Tibial artery (tissue), 4 donors: ENCODE measurements at regions not wholly inside any gene's neighbourhood (a gene's known extent, or its start where the extent isn't known, plus 50 kb on each side); places are given as distances from the start of the nearest gene placed in this dataset.

Experiments
- DNase-seq, 2 donors: peaks; one replicate each; pipeline ENCODE4 v3.0.0-alpha.2; 2019
- H3K27ac ChIP-seq, 2 donors: fragments of 200-600 bp; sonication (generic) in 1 of 2; 1 replicate in 1 of 2; 2 replicates in 1 of 2; pipeline ENCODE4 v1.5.1; 2018 to 2019; ENCODE audit warnings: mild to moderate bottlenecking in 1 of 2
- H3K27me3 ChIP-seq, 2 donors: fragments of 200-600 bp; sonication (generic) in 1 of 2; one replicate each; pipeline versions ENCODE4 v1.5.1 to v1.6.0; 2016 to 2019
- H3K36me3 ChIP-seq, 3 donors: fragments of 200-600 bp; sonication (generic) in 2 of 3; one replicate each; pipeline ENCODE4 v1.5.1; 2016 to 2019; ENCODE audit warnings: mild to moderate bottlenecking in 2 of 3
- H3K4me1 ChIP-seq, 4 donors: fragments of 200-600 bp; sonication (generic) in 2 of 4; 1 replicate in 3 of 4; 2 replicates in 1 of 4; pipeline ENCODE4 v1.5.1; 2016 to 2019
- H3K4me3 ChIP-seq, 2 donors: fragments of 200-600 bp; sonication (generic) in 1 of 2; 1 replicate in 1 of 2; 2 replicates in 1 of 2; pipeline ENCODE4 v1.5.1; 2018 to 2019; ENCODE audit warnings: mild to moderate bottlenecking in 2 of 2
- H3K9me3 ChIP-seq, 3 donors: fragments of 200-600 bp; sonication (generic) in 1 of 3; one replicate each; pipeline ENCODE4 v1.5.1; 2016 to 2019
- CTCF ChIP-seq, 2 experiments: fragments of 200-600 bp in 1 of 2; fragments of 450-650 bp in 1 of 2; IDR thresholded peaks; one replicate each; pipeline ENCODE4 v1.5.1; 2017 to 2019; ENCODE audit warnings: antibody characterized with exemption in 2 of 2, mild to moderate bottlenecking in 1 of 2, moderate library complexity in 1 of 2
- intact Hi-C: fragments of 100-400 bp; cut with DNase I; formaldehyde crosslinking; loops from one replicate; pipeline ENCODE4 v1.15.0; 2023; ENCODE audit warnings: low total_unique reads

DNA sequence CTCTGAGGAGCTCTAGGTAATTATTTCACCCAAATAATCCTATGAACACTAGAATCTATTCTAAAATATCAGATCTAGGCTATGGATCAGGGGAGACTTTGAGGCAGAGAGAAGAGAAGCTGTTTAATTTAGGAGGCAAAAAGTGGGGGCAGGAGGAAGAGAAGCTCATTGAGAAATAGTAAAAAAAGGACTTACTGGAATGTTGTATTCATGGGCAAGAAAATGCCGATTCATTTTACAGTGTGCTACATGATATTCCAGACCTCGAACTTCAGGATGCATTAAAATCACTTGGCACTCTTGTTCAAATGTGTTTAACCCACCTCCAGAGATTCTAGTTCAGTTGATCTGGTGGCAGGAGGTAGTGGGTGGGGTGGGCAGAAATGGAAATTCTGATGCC lies 109.5 kb upstream of the ITGB1 start:
- intact Hi-C loops, result no loop called here
- no peaks in the 10 kb centered on the region for H3K36me3 ChIP-seq
- no peaks in the 10 kb centered on the region for H3K9me3 ChIP-seq
- DNase-seq, result no peak
- H3K27ac ChIP-seq, result no peak overlapping the region
- H3K4me3 ChIP-seq, result no peak overlapping the region
- no peaks in the 10 kb centered on the region for H3K27me3 ChIP-seq
- no peak for TF ChIP-seq CTCF (IDR thresholded peaks at IDR 0.05)
- no peaks in the 10 kb centered on the region for H3K4me1 ChIP-seq

DNA sequence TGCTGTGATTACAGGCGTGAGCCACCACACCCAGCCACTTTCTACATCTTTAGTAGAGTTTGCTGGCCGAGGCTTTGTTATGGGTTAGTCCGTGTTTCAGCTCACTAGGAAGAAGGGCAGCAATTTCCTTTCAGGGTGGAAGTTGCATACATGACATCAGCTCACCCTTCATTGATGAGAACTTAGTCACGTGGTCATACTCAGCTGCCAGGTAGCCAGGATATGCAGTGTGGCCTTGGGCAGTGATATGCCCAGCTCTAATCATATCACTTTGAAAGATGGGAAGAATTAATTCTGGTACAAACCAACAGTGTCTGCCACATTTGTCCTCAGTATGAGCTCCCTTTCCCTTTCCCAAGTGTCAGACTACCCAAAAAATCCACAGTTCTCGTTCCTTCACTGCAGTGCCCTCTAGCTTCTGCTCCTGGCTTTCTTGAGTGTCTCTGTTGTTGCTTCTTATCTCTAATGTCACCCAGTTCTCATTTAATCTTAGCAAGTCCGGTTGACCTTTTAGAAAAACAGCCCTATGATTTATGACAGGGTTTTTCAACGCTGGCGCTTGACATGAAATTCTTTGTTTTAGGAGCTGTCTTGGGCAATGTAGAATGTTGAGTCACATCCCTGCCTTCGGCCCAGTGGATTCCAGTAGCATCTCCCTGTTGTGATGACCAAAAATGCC lies 108.7 kb upstream of the ITGB1 start:
- no peak overlapping the region for H3K27ac ChIP-seq
- no peak for DNase-seq
- H3K9me3 ChIP-seq, result no peaks in the 10 kb centered on the region
- no peak overlapping the region for H3K4me3 ChIP-seq
- no peak for TF ChIP-seq CTCF (IDR thresholded peaks at IDR 0.05)
- intact Hi-C loops, result no loop called here
- no peaks in the 10 kb centered on the region for H3K4me1 ChIP-seq
- no peaks in the 10 kb centered on the region for H3K36me3 ChIP-seq
- H3K27me3 ChIP-seq, result no peaks in the 10 kb centered on the region

GRCh38 chr10:33065111-33065510 lies 107.1 kb upstream of the ITGB1 start:
- H3K4me3 ChIP-seq, result no peak overlapping the region
- H3K27ac ChIP-seq, result no peak overlapping the region
- H3K36me3 ChIP-seq, result no peaks in the 10 kb centered on the region
- intact Hi-C loops, result no loop called here
- no peak for DNase-seq
- no peaks in the 10 kb centered on the region for H3K4me1 ChIP-seq
- H3K27me3 ChIP-seq, result no peaks in the 10 kb centered on the region
- no peak for TF ChIP-seq CTCF (IDR thresholded peaks at IDR 0.05)
- H3K9me3 ChIP-seq, result no peaks in the 10 kb centered on the region

DNA sequence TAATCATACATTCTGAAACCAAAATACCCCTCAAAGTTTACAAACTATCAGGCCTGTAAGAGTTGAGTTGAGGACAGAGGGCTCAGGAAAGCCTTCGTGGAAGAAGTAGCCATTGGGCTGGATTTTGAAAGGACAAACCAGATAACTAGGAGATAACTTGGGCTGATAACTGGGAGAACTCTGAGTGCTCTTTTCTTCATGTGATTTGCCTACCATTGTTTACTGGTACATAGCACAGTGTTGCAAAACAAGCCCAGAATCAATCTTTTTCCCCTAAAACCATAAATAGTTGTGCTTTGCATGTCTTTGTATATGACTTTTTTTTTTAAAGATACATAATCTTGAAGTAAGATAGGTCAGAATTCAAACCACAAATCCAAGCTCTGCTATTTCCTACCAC lies 106.7 kb upstream of the ITGB1 start:
- no peak for TF ChIP-seq CTCF (IDR thresholded peaks at IDR 0.05)
- H3K9me3 ChIP-seq, result no peaks in the 10 kb centered on the region
- H3K4me3 ChIP-seq, result no peak overlapping the region
- no peaks in the 10 kb centered on the region for H3K4me1 ChIP-seq
- intact Hi-C loops, result no loop called here
- no peak for DNase-seq
- no peaks in the 10 kb centered on the region for H3K36me3 ChIP-seq
- no peak overlapping the region for H3K27ac ChIP-seq
- H3K27me3 ChIP-seq, result no peaks in the 10 kb centered on the region

- DNase-seq, result no peak
- no peaks in the 10 kb centered on the region for H3K27me3 ChIP-seq
- no peaks in the 10 kb centered on the region for H3K4me1 ChIP-seq
- no peaks in the 10 kb centered on the region for H3K36me3 ChIP-seq
- intact Hi-C loops, result no loop called here
- H3K27ac ChIP-seq, result no peak overlapping the region
- H3K9me3 ChIP-seq, result no peaks in the 10 kb centered on the region
- TF ChIP-seq CTCF (IDR thresholded peaks at IDR 0.05), result no peak
- H3K4me3 ChIP-seq, result no peak overlapping the region
Observed at GRCh38 chr10:33057620-33058019, 99.6 kb upstream of the ITGB1 start.
